SK-N-MC (cell line): ENCODE measurements at regions not wholly inside any gene's neighbourhood (a gene's known extent, or its start where the extent isn't known, plus 50 kb on each side); places are given as distances from the start of the nearest gene placed in this dataset.
"Not testable (repeated sequence)": the region's sequence is repeated elsewhere in the genome, so short reads cannot be mapped to it uniquely, and the experiment has no call there.

Experiments used
- DNase-seq: peaks from one replicate; pipeline ENCODE4 v3.0.0-alpha.2; 2011; ENCODE audit warnings: low read depth, low spot score
- H3K27ac ChIP-seq: fragments of 200-600 bp; sonication (generic); 2 replicates; pipeline ENCODE4 v1.5.1; 2016; ENCODE audit warnings: mixed run types
- H3K36me3 ChIP-seq: fragments of 200-600 bp; sonication (generic); 2 replicates; pipeline ENCODE4 v1.6.1; 2017; ENCODE audit warnings: antibody characterized with exemption, low read length, mixed read lengths; ENCODE audit not compliant: insufficient read depth
- H3K4me3 ChIP-seq: fragments of 200-600 bp; sonication (generic); 2 replicates; pipeline ENCODE4 v1.5.1; 2016
- H3K9ac ChIP-seq: fragments of 200-600 bp; sonication (generic); 2 replicates; pipeline ENCODE4 v1.8.0; 2017; ENCODE audit warnings: mixed run types, mixed read lengths; ENCODE audit not compliant: insufficient read length
- H3K9me3 ChIP-seq: fragments of 200-600 bp; sonication (generic); 2 replicates; pipeline ENCODE4 v1.6.1; 2017; ENCODE audit warnings: low read depth, mild to moderate bottlenecking, antibody characterized with exemption, low read length, moderate library complexity, mixed read lengths
- EZH2 ChIP-seq: fragments of 200-600 bp; sonication (generic); IDR thresholded peaks from one replicate; pipeline ENCODE4 v1.6.1; 2017; ENCODE audit warnings: antibody characterized with exemption
- FOXP2 ChIP-seq: optimal IDR thresholded peaks from 2 replicates; pipeline ENCODE3; 2011; ENCODE audit warnings: mild to moderate bottlenecking, moderate library complexity; ENCODE audit not compliant: insufficient read depth; ENCODE audit errors: extremely low read length, control extremely low read depth
- POLR2AphosphoS5 ChIP-seq: IDR thresholded peaks from 2 replicates; pipeline ENCODE4 v1.6.1; 2012; ENCODE audit warnings: mild to moderate bottlenecking, low read depth, low read length, borderline replicate concordance

DNA sequence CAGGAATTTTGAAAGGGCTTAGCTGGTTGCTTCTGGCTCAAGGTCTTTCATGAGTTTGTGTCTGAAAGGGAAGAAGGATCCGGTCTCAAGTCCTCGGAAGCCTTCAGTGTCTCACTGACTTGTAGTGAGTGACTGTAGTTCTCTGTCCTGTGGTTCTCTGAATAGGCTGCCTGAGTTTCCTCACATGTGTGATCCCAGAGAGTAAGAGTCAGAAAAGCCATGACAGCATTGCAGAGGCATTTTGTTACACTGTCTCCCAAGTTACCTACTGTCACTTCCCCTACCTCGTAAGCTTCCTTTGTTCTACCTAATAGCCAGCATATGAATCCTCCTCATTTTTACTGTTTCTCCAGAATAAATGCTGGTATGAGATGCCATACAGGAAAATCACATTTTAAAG is 709.1 kb upstream of the CHAC2 start:
- TF ChIP-seq FOXP2 (no peak), POLR2AphosphoS5 (no peak), EZH2 (no peak)
- Histone ChIP-seq H3K27ac (no peak overlapping the region), H3K9ac (no peak overlapping the region)

DNA sequence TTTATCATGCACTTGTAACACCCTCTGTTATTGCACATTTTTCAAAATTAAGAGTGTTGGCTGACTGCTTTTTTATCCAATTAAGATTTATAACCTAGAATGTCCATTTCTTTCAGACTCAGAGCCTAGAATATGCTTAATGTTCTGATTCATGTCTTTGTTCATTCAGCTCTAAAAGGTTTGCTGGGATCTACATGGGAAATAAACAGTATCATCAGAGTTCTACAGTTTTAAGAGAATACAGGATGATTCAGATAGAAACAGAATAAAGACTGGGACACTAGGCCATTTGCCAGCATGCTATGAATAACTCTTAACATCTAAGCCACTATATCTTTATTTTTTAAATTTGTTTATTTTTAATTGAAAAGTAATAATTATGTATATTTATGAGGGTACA is 713.7 kb upstream of the CHAC2 start:
- no peak for DNase-seq

More for the DNA sequence above, 709.1 kb upstream of the CHAC2 start:
- no peaks in the 10 kb centered on the region for H3K36me3 ChIP-seq
- H3K4me3 ChIP-seq, result no peak overlapping the region
- no peak for DNase-seq
- no peaks in the 10 kb centered on the region for H3K9me3 ChIP-seq

DNA sequence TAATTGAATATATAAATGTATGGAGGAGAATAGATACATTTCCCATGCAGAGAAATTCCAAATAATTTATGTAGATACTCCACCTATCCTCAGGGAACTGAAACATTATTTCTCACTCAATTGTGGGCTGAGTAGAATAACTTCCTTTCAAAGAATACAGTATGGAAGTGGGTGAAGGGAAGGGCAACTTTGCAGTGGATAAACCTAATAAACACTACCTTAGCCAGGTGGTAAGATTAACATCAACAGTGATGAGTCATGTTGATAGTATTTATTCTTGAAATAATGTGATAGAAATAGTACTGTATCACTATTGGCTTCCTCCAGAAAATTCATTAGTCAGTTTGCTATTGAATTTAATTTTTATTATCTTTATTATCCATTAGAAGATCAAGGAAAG is 716.4 kb upstream of the CHAC2 start:
- Histone ChIP-seq H3K9ac (no peak overlapping the region), H3K4me3 (no peak overlapping the region), H3K27ac (no peak overlapping the region), H3K9me3 (no peaks in the 10 kb centered on the region), H3K36me3 (no peaks in the 10 kb centered on the region)
- no peak for TF ChIP-seq EZH2
- TF ChIP-seq POLR2AphosphoS5, result no peak
- TF ChIP-seq FOXP2, result no peak
- no peak for DNase-seq

More for the DNA sequence above, 713.7 kb upstream of the CHAC2 start:
- Histone ChIP-seq H3K4me3 (no peak overlapping the region), H3K36me3 (no peaks in the 10 kb centered on the region), H3K9me3 (no peaks in the 10 kb centered on the region), H3K9ac (no peak overlapping the region), H3K27ac (no peak overlapping the region)
- TF ChIP-seq FOXP2, result no peak

DNA sequence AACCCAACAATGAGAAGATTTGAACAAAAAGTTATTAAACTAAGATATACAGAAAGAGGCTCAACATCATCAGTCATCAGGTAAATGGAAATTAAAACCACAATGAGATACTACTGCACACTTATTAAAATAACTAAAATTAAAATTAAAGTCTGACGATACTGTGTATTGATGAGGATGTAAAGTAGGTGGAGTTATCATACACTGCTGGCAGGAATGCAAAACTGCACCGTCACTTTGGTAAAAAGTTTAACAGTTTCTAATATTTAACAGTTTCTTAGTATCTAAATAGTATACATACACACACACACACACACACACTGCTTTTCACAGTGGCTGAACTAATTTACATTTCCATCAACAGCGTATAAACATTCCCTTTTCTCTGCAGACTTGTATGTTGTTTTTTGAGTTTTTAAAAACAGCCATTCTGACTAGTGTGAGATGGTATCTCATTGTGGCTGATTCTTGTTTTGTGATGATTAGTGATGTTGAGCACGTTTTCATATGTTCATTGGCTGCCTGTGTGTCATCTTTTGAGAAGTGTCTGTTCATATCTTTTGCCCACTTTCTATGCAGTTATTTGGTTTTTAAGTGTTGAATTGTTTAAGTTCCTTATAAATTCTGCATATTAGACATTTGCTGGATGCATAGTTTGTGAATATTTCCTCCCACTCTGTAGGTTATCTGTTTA is 726.9 kb upstream of the CHAC2 start:
- H3K36me3 ChIP-seq, result no peaks in the 10 kb centered on the region
- DNase-seq, result no peak
- no peaks in the 10 kb centered on the region for H3K9me3 ChIP-seq
- no peak overlapping the region for H3K4me3 ChIP-seq
- no peak overlapping the region for H3K9ac ChIP-seq
- TF ChIP-seq POLR2AphosphoS5 (no peak), FOXP2 (no peak), EZH2 (no peak)
- H3K27ac ChIP-seq, result no peak overlapping the region

DNA sequence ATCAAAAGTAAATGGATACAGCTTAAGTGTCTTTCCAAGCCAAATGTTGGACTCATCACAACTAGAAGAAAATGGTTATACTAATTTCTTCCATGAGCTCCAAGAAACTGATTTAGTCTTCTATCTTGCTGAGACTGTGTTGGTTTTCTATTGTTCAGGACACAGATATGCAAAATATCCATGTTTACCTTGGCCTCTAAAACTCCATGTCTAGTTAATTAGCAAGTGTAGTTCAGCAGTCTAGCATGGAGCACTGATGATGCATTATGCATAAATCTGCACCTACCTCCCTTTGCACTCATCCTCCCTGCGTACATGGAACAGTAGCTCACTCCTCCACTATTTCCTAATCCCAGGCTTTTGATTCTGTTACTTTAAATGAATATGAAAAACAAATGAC is 731.4 kb upstream of the CHAC2 start:
- no peak for TF ChIP-seq FOXP2
- no peak for TF ChIP-seq POLR2AphosphoS5
- TF ChIP-seq EZH2, result no peak
- H3K9ac ChIP-seq, result no peak overlapping the region
- no peaks in the 10 kb centered on the region for H3K9me3 ChIP-seq
- H3K36me3 ChIP-seq, result no peaks in the 10 kb centered on the region
- no peak overlapping the region for H3K4me3 ChIP-seq
- H3K27ac ChIP-seq, result no peak overlapping the region
- no peak for DNase-seq

DNA sequence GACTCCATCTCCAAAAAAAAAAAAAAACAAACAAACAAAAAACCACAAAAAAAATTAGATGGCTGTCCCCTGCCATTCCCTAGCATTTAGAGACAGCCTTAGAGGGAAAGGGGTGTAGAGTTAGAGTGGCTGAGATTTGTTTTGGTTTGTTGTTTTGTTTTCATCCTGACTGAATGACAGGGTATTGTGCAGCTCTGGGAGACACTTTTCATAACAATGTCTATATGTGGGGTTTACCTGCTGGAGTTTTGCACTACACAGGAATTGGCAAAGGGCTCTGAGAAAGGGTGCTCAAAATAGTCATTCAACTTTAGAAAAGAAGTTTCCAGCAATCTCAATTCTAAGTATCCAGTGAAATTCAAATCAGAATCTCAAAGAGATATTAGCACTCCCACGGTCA is 732.5 kb upstream of the CHAC2 start:
- TF ChIP-seq POLR2AphosphoS5 (no peak), EZH2 (no peak), FOXP2 (no peak)
- Histone ChIP-seq H3K4me3 (no peak overlapping the region), H3K9me3 (no peaks in the 10 kb centered on the region), H3K36me3 (no peaks in the 10 kb centered on the region), H3K9ac (no peak overlapping the region), H3K27ac (no peak overlapping the region)
- no peak for DNase-seq

DNA sequence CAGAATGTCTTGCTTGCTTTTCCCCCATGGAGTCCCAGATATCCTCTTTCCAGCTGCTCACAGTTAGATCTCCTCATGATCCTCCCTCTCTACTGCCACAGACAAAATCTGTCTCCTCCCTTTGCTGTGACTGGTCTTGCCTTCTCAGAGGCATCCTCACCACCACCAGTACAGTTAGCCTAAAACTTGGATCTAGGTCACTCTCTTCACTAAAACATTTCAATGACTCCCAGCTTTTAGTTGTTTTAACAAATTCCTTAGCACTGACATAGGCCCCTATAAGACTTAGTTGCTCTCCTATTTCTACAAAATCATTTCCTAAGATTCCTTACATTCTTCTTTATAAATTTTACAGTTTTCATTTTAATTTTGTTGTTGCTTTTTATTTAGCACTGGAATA is 734.2 kb upstream of the CHAC2 start:
- H3K9me3 ChIP-seq, result no peaks in the 10 kb centered on the region
- H3K4me3 ChIP-seq, result no peak overlapping the region
- TF ChIP-seq FOXP2 (no peak), POLR2AphosphoS5 (no peak), EZH2 (no peak)
- H3K36me3 ChIP-seq, result no peaks in the 10 kb centered on the region
- H3K27ac ChIP-seq, result no peak overlapping the region
- H3K9ac ChIP-seq, result no peak overlapping the region
- no peak for DNase-seq

DNA sequence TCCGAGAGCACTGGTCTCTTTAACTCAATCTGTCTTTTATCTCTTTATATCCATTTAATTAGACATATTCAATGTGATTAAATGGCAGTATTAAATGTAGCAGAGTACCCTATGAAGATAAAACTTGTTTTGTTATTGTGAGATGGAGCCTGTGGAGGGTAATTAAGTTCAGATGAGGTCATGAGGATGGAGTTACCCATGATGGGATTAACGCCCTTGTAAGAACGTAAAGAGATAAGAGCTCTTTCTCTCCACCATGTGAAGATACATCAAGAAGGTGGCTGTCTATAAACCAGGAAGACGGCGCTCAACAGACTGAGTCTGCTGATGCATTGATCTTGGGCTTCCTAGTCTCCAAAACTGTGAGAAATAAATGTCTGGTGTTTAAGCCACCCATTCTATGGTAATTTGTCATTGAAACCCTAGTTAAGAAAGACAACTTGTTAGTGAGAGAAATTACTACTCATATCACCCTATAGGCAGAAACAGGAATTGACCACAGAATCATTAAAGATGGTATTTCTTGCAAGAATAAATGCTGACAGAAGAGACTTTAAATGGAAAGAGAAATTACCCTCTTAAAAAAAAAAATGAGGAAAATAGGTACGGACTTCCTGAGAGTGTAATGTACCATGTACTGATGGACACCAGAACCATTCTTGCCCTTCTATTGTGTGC is 738.7 kb upstream of the CHAC2 start:
- no peak overlapping the region for H3K27ac ChIP-seq

DNA sequence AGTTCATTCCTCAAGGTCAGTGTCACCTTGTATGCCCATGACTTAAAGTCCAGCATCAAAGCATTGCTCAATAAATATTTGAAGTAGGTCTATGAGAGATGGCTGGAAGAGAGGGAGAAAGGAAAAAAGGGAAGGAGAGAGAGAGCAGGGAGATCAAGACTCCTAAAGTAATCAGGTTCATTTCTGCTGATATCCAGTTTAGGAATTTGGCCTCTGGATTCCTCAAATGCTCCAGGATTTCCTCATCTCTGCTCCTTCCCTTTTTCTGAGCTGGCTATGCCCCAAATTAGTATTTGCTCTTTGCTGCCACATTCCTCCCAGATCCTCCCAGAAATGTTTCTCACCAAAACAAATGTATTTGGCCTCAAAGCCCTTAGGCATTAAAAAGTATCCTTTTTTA is 739.4 kb upstream of the CHAC2 start:
- H3K36me3 ChIP-seq, result no peaks in the 10 kb centered on the region
- H3K9ac ChIP-seq, result no peak overlapping the region
- no peak for TF ChIP-seq FOXP2
- no peak for TF ChIP-seq POLR2AphosphoS5
- no peaks in the 10 kb centered on the region for H3K9me3 ChIP-seq
- H3K27ac ChIP-seq, result no peak overlapping the region
- H3K4me3 ChIP-seq, result no peak overlapping the region
- no peak for DNase-seq

More for the DNA sequence above, 738.7 kb upstream of the CHAC2 start:
- Histone ChIP-seq H3K4me3 (no peak overlapping the region), H3K9ac (no peak overlapping the region), H3K9me3 (no peaks in the 10 kb centered on the region), H3K36me3 (no peaks in the 10 kb centered on the region)
- no peak for DNase-seq
- no peak for TF ChIP-seq POLR2AphosphoS5
- no peak for TF ChIP-seq FOXP2
- TF ChIP-seq EZH2, result no peak

DNA sequence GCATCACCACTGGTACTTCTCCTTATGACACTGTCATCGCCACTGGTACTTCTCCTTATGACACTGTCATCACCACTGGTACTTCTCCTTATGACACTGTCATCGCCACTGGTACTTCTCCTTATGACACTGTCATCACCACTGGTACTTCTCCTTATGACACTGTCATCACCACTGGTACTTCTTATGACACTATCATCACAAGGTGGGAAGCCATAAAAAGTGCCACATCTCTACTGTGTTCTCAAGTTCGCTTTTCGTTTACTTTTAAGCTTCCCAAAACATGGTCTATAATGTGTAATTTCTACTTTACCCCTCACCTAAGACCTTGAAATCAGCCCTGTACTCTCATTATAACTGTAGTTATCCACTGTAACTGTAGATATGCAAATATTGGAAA is 745.4 kb upstream of the CHAC2 start:
- H3K9me3 ChIP-seq, DNase-seq, H3K4me3 ChIP-seq, H3K27ac ChIP-seq, H3K36me3 ChIP-seq, H3K9ac ChIP-seq: not testable (repeated sequence)
